Midbrain (tissue), 1 donor: ENCODE measurements at regions not wholly inside any gene's neighbourhood (a gene's known extent, or its start where the extent isn't known, plus 50 kb on each side); places are given as distances from the start of the nearest gene placed in this dataset.

Experiments used
- DNase-seq: peaks from one replicate; lab custom pipeline; 2025; lab: John Stamatoyannopoulos, UW

DNA sequence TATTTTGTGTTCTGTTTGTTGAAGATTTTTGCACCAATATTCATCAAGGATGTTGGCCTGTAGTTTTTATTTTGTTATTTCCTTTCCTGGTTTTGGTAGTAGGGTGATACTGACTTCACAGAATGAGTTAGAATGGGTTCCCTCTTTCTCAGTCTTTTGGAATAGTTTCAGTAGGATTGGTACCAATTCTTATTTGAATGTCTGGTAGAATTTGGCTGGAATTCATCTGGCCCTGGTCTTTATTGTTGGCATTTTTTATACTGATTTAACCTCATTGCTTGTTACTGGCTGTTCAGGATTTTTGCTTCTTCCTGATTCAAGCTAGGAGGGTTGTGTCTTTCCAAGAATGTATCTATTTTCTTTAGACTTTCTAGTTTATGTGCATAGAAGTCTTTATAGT lies 263.7 kb downstream of the SOX11 start:
- DNase-seq: no peak

- no peak for DNase-seq
These were observed 267.9 kb downstream of the SOX11 start for GRCh38 chr2:5959836-5960820.

DNA sequence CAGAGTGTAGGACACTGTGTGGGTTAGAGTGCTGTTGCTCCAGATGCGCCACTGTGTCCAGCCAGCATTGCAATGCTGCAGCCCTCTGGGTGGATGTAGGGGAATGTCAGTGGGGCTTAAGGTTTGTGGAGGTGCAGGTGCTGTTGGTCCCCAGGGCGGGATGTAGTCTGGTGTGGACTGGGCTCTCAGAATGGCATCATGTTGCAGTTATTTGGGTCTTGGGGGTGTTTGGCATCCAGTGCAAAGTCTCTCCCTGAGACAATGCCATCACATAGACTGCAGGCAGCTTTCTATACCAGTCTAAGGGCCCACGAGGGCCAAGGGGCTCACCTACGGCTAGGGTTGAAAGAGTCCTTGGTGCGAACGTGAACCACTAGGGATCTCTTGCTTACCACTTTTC lies 275.3 kb downstream of the SOX11 start:
- no peak for DNase-seq

- DNase-seq: no peak
These were observed 277.1 kb downstream of the SOX11 start for GRCh38 chr2:5969303-5969702.

DNA sequence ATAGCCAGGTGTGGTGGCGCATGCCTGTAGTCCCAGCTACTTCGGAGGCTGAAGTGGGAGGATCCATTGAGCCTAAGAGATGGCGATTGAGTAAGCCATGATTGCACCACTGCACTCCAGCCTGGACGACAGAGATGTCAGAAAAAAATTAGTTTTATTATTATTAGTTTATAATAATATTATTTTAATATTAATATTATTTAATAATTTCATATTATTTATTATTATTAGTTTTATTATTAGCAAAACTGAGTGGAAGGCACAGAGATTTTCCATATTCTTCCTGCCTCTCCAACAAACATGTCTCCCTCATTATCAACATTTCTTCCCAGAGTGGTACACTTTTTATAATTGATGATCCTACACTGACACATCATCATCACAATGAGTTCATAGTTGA lies 278.2 kb downstream of the SOX11 start:
- DNase-seq: no peak

DNA sequence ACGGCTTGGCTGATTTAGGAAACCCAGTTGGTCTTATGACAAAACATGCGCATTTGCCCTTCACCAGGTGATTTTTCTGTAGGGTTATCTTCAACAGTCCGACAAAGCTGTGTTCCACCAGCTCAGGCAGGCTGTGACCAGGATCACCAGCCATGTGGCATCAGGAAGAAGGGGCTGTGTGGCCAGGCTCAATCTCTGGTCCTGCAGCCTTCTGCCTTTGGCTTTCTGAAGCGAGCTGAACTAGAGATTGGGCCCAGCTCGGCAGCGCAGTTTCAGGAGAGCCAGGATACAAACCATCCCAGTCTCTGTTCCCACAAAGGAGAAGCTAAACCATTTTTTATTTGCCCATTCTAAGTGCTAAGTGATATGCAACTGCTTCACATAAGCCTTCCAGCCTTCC lies 282.3 kb downstream of the SOX11 start:
- no peak for DNase-seq

DNA sequence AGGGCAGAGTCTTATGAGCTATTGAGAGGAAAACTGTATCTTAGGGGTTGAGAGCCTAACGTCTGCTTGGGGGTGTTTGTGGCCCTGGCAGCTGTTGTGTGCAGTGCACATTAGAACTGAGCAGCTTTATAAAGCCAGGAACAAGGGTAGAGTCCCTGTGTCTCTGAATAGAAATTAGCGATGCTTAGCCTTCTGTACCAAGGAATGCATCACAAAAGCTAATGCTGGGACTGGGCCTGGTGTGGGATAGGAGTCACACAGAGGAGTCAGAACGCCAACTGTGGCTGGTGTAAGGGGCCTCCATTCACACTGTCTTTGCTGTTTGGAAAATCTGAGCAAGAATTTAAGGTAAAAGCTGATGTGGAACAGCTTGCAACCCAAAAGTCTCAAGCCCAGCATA lies 283.2 kb downstream of the SOX11 start:
- no peak for DNase-seq

DNA sequence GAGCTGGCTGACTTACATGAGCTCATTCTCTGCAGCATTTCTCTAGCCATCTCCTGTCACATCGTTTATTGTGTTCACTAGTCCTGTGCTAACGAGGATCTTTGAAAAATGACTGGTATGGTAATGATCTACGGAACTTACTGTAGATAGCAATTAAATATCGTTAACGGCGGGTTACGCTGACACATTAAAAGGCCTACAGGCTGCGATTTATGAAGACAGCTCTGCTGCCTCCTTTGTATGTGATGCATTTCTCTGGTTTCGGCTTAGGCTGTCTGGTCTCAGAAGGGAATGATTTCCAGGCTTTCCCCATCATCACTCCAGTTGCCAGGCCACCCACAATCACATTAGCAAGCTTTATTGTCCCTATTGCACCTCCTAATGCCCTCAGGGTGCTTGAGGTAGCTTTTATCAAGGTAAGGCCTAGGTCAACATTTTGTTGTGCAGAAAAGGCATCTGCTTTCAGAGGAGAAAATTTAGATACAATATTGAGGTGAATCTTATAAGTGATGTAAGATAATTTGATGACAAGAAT lies 284.4 kb downstream of the SOX11 start:
- no peak for DNase-seq

DNA sequence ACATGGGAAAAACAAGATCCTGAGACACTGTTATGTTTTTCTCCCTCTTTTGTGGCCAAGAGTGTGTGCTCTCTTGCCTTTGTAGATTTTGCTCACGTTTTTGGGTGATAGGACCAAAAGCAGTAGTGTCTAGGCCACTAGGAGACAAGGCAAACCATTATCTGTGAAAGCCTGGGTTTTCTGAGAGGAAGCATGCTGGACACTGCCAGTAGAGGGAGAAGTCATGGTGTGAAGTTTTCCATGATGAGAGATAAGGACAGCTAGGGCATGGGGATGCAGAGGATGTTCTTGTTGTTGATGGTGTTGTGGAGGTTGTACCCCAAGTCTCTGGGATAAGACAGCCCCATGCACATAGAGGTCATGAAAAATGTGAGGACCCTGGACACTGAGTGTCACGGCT lies 285.3 kb downstream of the SOX11 start:
- no peak for DNase-seq

DNA sequence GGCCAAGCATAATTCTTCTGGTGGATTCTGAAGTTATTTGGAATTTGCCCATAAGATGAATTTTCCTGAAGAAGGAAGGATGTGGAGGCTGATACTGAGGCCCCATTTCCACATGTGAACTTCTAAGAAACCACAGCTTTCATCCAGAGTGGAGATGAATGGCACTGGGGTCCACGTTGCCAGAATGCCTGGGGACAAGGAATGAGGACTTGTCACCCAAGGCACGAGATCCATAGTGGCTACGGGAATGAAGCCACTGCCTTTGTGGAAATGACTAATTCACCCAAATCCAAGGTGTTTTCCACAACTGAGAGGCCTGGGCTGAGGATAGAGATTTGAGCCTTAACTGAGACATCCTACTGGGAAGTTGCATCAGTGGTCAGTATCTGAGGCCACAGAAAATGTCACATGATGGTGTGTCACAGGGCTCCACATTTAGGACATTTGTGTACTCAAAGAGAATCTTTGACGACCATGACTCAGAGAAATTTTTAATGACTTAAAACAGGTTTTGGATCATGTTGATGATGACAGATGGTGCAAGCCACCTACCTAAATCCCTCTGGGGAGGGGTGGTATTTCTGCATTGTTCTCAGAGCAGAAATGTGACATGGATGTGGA lies 286.1 kb downstream of the SOX11 start:
- no peak for DNase-seq

GRCh38 chr2:5980450-5981190 lies 288.4 kb downstream of the SOX11 start:
- no peak for DNase-seq

- no peak for DNase-seq
These were observed 290.2 kb downstream of the SOX11 start for GRCh38 chr2:5982193-5982902.

- no peak for DNase-seq
These were observed 290.7 kb downstream of the SOX11 start for GRCh38 chr2:5982903-5983265.

GRCh38 chr2:5983511-5984272 lies 291.5 kb downstream of the SOX11 start:
- DNase-seq: no peak

GRCh38 chr2:5984273-5984655 lies 292.1 kb downstream of the SOX11 start:
- no peak for DNase-seq

- DNase-seq: no peak
These were observed 292.8 kb downstream of the SOX11 start for GRCh38 chr2:5984946-5985345.

DNA sequence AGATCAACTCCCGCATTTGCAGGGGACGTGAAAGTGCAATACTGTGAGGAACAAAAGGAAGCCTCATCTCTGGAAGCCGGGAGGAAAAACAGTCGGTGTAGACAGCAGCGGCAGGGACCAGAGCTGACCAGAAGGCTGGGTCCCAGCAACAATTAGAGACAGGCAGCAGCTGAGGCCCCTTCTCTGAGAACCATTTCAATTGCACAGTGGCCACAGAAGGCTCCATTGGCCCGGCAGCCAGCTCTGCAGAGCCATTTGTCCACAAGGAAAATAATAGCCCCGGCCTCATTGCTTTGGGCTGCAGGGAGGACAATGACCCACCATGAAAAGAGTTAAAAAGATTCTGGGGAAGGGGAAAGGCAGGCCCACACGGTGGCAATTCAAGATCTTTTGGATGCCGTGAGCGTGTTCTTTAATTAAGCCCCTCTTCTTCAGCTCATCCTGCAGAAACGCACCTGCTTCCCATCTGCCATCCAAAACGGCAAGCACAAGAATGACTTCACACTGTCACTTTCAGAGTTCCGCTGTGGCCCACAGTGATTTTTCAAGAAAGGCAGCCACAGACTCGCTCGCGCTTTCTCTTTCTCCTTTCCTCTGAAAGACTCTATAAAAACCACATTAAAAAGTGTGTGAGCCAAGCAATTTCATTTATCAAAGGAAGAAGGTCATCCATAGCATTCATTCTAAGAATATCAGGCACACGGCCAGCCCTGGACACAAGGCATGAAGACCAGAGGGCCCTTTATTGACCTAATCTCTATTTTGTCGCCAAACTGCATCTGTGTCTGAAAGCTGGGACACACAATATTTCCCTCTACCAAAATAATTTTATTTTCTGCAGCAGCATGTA lies 293.6 kb downstream of the SOX11 start:
- no peak for DNase-seq

DNA sequence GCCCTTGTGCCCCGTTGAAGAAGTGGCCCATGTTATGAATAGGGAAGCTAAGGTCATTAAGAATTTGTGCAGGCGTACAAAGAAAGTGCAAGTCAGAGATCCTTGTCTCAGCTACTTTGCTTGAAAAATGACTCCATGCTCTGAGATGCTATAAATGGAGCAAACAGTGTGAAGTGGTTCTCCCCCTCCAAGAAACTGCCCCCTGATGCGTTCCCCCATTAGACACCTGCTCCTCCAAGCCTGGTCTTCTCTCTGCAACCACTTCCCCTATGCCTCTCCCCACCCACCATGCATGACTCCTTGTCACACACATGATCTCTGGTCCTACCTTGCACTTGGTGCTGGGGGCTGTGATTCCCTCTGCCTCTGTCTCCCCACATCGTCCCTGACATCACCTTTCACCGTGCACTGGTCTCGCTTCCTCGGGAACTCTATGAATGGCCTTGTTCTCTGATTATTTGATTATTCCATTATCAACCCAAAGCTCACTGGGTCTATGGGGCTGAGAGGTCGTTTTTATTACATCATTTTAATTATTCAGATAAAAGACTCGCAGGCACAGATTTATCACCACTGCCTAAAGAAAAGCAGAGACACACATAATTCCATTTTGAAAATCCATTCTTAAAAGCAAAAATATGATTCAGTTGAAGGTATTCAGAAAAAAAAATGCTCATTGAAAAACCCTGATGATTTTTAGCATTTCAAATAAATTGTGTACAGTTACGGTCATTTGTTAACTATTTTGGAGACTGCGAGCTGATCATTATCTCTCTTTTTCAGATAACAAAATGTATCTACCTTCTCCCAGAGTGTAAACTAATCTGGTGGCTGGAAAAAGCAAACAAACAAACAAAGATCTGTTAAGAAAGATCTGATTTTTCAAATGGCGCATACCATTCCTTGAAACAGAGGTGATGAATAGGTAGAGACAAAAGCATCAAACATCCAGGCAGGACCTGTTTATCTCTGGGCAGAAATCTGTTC lies 294.9 kb downstream of the SOX11 start:
- no peak for DNase-seq

DNA sequence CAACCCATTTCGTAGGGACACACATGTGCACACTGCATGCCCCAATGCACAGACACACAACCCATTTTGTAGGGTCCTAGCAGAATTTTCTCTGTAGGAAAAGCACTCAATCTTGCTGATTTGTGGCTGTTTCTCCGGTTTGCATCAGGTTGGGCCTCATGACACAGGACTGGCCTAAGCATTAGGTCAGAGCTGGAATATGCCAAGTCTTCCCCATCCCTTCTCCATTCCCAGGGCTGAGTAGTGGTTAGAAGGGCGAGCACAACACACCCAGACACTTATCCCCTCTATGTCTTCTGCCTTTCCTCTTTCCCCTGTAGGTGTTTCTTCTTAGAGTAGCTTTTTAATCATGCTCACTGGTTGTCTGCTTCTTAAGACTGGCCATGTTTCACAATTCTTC lies 295.9 kb downstream of the SOX11 start:
- DNase-seq: no peak
